ENCODE measurements at regions not wholly inside any gene's neighbourhood (a gene's known extent, or its start where the extent isn't known, plus 50 kb on each side); places are given as distances from the start of the nearest gene placed in this dataset.
"Not testable (repeated sequence)": the region's sequence is repeated elsewhere in the genome, so short reads cannot be mapped to it uniquely, and the experiment has no call there.

DNA sequence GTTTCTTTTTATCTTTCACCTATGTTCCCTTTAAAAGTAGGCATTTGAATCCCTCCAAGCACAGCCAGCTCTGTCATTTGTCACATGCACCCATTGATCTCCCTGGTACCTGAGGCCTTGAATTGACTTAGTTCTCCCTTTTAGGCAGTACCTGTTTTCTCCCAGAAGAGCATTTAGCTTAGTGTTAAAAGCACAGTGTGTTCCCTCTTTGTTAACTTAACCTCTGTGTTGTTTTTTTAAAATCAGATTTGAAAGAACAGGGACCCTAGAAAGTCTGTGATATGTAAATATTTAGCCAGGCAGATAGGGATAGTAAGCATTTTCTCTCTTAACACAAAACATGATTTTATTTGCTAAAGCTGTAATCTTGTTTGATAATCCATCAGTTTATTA, 113.8 kb upstream of the SPATA31D4 start:
- no peak for DNase-seq (ENCODE audit: low spot score)

GRCh38 chr9:81814794-81815464, 113.3 kb upstream of the SPATA31D4 start:
- peak; percentile 58 for DNase-seq (ENCODE audit: low spot score)

DNA sequence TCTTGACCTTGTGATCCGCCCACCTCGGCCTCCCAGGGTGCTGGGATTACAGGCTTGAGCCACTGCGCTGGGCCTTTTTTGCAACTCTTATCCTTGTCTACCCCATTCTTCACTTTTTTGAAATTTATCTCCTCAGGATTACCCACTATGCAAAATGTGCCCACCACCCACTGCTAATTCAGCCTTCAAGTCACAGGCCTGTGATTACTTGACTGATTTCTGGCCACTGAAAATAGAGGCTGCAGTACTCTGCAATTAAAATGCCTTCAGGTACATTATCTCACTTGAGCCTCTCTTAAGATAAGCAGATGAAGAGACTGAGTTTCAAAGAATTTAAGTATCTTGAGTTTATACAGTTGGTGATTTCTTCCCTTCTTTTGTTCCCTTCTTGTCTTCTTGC, 112.4 kb upstream of the SPATA31D4 start:
- DNase-seq (ENCODE audit: low spot score): no peak

GRCh38 chr9:81819155-81819554, 109.1 kb upstream of the SPATA31D4 start:
- DNase-seq (ENCODE audit: low spot score): no peak

DNA sequence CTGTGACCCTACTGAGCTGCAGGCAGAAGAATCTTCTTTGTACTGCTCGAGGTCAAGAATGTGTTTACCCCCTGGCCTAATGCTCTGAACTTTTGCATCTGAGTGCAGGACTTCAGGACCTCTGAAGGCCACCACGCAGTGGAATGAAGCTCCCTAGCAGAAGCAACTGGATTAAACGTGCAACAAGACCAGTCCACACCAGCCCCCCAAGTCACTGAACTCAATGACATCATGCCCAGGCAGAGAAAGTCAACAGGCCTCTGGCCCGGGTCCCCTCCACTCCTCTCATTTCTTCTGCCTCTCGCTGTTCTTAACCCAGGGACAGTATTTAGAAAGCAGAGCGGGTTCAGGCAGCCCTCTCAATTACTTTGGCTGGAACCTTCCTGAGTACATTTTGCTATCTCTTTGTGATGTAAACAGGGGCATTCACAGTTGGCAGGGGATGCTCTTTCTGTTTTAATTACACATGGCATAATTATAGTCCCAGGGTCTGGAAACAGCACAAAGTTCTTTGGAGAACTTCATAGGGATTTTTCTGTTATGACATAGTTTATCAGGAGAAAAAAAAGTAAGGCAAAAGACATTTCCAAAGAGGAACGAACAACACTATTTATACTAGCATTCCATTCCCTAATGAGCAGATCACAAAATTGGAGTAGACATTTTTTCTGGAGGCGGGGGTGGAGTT, 108.2 kb upstream of the SPATA31D4 start:
- no peak for DNase-seq (ENCODE audit: low spot score)

DNA sequence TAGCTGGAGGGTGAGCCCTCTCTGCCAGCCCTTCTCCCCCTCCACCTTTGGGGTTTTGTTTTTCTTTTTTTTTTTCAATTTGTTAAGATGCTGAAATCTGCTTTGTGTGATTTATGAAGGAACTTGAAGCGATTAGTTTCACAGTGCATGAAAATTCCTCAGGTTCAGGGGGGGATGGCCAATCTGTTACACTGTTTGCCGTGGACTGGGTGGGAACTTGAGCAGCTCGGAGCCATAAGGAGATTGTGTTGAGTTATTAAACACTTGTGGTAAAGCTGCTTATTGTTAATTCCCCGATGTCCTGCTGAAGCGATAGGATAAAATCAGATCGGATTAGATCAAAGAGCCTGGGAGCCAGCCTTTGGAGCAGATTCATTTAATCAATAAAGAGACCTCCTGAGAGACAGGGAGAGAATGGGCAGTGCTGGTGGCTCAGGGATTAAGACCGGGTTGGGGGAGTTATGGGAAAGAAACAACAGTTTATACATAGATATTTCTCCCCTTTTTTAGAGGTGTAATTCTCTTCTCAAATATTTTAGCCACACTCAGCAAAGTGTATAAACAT, 105.8 kb upstream of the SPATA31D4 start:
- no peak for DNase-seq (ENCODE audit: low spot score)

- no peak for DNase-seq (ENCODE audit: low spot score)
Measured at GRCh38 chr9:81822967-81823366, 105.3 kb upstream of the SPATA31D4 start.

DNA sequence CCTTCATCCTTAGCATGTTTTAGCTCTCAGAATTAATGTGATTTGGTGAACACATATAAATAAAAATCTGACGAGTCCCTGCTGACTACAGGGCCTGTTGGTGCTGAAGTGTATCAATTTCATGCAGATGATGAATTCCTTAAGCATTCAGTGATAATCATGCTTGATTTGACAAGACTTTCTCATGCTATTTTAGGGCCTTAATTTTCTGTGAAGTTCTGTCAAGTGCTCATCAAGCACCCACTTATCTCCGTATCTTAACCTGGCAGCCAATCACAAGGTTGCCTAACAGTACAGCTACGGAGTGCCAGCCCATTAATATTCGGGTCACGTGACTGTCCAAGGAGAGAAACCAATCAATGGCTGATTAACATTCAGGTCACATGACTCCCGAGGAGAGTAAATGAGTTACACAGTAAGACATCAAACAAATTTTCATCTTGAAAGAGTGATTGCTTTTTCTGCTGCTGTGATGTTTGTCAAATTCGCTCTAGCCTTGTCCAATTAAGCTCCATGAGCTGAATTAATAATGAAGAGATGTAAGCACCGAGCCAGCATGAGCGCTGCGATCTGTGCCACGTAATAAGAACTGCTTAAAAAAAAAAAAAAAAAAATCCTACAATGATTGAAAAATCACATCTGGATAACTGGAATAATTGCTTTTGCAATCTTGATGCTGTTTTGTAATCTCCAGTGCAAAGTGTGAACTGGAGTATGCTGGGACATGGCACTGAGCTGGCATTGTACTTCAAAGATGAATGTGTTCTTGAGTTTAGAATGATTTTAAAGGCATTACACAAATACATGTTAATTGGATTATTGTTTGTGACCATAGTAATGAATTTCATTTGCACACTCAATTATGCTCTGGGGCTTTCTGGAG, 104.3 kb upstream of the SPATA31D4 start:
- DNase-seq (ENCODE audit: low spot score): no peak

- no peak for DNase-seq (ENCODE audit: low spot score)
Measured at GRCh38 chr9:81824802-81825730, 103.2 kb upstream of the SPATA31D4 start.

DNA sequence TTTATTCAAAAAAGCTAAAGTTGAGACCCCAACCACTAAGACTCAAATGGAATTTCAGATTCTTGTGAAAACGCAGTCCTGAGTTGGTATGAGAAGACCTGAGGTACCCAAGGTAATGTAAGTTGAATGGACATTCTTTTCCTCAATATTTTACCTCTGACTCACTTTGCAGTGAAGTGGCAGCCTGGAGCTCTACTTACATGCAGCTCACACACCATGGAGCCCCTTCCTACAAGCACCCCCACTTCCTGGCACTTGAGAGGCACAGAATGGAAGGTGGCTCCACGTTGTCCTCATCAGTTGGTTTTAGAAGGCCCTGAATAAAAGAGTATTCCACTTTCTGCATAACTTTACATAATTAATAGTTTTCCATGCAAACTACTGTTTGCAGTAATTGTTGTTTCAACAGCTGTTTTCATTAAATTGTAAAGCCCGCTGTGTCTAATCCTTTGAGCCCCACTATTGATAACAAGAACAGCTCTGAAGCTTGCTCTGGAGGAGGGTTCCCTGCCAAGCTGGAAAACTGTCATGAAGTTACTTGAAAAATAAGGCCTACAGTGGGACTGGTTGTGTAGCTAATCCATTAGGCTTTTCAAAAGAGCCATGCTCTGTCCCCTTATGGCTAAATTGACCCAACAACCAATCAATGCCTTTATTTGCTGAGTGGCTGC, 102.2 kb upstream of the SPATA31D4 start:
- no peak for DNase-seq (ENCODE audit: low spot score)

- DNase-seq (ENCODE audit: low spot score): no peak
Measured at GRCh38 chr9:81826517-81826906, 101.7 kb upstream of the SPATA31D4 start.

DNA sequence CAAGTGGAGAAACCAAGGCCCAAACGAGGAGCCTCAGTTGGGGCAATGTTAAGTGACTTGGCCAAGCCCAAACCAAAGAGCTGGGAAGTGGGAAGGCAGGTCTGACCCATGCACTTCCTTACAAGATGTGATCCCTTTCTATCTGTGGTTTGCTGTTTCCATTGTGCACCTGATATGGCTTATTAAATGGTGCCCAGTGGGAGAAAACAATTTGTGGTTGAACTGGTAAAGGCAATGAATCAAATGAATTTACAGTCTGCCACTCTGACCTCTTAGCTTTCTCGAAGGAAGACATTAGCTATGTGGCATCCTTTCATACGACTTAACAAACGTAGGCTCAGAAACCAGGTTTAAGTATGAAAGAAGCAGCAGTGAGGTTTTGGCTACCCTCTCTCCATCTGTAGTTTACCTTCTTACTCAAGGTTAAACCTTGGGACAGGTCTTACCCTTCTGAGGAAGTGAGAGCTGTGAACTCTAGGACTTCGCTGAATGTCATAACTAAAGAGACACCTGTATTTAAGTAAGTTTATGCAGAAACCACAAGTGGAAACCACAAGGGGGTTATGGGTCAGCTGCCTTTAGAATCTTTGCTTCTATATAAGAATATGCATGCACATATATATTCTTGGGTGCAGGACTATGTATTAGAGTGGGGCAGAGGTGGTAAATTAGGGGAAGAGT, 100.5 kb upstream of the SPATA31D4 start:
- no peak for DNase-seq (ENCODE audit: low spot score)

DNA sequence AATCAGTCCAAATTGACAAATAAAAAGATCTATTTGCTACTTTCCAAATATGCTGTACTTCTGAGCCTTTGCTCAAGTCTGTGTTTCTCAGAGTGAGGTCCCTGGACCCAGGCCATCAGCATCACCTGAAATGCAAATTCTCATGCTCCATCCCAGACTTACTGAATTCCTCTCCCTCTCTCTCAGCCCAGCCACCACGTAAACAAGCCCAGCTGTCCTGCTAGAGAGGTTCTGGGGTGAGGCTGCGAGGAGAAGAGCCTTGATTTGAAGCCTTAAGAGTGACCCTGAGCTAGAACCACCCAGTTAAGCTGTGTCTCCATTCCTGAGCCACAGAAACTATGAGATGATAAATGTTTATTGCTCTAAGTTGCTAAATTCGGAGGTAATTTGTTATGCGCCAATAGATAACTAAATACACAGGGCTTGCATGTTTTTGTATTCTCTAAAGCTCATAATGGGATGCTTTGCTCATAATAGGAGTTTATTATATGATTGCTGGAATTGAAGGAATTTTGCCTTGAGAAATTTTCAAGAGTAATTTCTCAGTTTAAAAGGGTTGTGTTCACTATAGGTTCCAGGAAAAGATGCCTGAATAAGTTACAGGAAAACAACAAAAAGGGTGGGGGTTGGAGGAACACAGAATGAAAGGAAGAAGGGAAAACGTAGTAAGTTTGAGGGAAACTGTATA, 98.9 kb upstream of the SPATA31D4 start:
- no peak for DNase-seq (ENCODE audit: low spot score)

- not testable (repeated sequence) for DNase-seq (ENCODE audit: low spot score)
Measured at GRCh38 chr9:81830431-81830830, 97.8 kb upstream of the SPATA31D4 start.

DNA sequence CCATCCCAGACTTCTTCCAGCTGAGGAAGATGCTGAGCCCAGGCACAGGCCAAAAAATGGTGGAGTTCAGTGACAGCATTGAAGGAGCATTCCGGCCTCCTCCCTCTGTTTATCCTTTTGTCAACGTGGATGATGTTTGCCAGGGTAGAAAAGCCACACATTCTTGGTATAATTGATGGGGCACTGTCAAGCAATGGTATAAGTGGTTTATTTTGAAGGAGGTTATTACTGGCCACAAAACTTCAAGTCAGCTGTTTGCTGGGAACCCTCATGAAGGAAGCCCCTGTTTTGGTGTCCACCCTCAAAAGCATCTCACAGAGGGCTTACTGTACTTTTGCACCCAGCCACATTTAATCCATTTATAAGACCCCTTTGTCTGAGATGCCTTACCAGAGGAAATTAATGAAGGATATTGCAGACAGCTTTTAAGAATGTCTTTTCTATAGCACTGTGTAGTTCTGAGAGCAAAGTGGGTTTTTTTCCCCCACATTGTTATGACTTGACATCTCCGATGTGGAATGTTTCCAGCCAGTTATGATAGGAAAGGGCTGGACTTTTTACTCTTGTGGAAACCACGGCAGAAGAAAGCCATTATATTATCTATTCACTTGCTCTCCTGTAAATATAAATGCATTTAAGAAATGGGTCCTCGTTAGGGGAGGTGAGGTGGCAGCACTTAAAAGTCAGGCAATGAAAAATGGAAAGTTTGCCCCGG, 95.5 kb upstream of the SPATA31D4 start:
- no peak for DNase-seq (ENCODE audit: low spot score)

DNA sequence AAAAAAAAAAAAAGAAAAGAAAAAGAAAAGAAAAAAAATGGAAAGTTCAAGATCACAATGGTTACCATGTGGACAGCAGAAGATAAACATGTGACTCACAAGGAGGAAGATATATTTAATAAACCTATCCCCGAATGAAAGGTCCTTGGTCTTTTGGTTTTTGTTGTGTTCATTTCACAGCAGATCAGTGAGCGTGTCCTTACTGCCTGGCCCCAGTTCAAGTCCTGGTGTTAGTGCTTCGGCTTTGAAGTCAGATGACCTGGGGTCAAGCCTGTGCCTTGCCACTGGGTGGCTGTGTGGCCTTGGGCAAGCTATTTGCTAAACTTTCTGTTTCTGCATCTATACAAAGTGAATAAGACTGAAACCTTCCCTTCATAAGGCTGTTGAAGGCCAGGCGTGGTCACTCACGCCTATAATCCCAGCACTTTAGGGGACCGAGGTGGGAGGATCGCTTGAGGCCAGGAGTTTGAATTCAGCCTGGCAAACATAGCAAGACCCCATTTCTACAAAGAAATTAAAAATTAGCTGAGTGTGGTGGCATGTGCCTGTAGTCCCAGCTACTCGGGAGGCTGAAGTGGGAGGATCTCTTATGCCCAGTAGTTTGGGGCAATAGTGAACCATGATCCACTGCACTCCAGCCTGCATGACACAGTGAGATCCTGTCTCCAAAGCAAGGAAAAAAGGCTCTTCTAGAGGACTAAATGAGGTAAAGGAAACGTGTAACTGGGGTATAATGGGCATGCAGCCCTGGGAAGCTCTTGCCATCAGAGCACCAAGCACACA, 94.5 kb upstream of the SPATA31D4 start:
- DNase-seq (ENCODE audit: low spot score): no peak

- DNase-seq (ENCODE audit: low spot score): no peak
Measured at GRCh38 chr9:81841333-81841732, 86.9 kb upstream of the SPATA31D4 start.

- DNase-seq (ENCODE audit: low spot score): no peak
Measured at GRCh38 chr9:81844131-81844567, 84.1 kb upstream of the SPATA31D4 start.
